Hepatocyte (in vitro differentiated cells): ENCODE measurements at regions not wholly inside any gene's neighbourhood (a gene's known extent, or its start where the extent isn't known, plus 50 kb on each side); places are given as distances from the start of the nearest gene placed in this dataset.

ENCODE experiments used
- DNase-seq: peaks from one replicate; pipeline ENCODE4 v3.0.0-alpha.2; 2016; ENCODE audit warnings: low spot score
- H2AFZ ChIP-seq: fragments of 200-600 bp; sonication (generic); 2 replicates; pipeline ENCODE4 v1.6.0; 2016; ENCODE audit warnings: antibody characterized with exemption, mild to moderate bottlenecking
- H3K27ac ChIP-seq: fragments of 200-600 bp; sonication (generic); 2 replicates; pipeline ENCODE4 v1.5.1; 2016; ENCODE audit warnings: mild to moderate bottlenecking
- H3K27me3 ChIP-seq: fragments of 200-600 bp; sonication (generic); 2 replicates; pipeline ENCODE4 v1.6.1; 2016
- H3K36me3 ChIP-seq: fragments of 200-600 bp; sonication (generic); replicated peaks from 2 replicates; pipeline ENCODE4 v1.5.1; 2016; ENCODE audit warnings: low read depth; ENCODE audit not compliant: insufficient read depth
- H3K4me1 ChIP-seq: fragments of 200-600 bp; sonication (generic); 2 replicates; pipeline ENCODE4 v1.5.1; 2016; ENCODE audit warnings: mild to moderate bottlenecking, moderate library complexity; ENCODE audit not compliant: insufficient read depth
- H3K4me2 ChIP-seq: fragments of 200-600 bp; sonication (generic); 2 replicates; pipeline ENCODE4 v1.6.0; 2016
- H3K4me3 ChIP-seq: fragments of 200-600 bp; sonication (generic); 2 replicates; pipeline ENCODE4 v1.5.1; 2016; ENCODE audit warnings: mild to moderate bottlenecking
- H3K79me2 ChIP-seq: fragments of 200-600 bp; sonication (generic); 2 replicates; pipeline ENCODE4 v1.6.0; 2017; ENCODE audit warnings: mild to moderate bottlenecking
- H3K9me2 ChIP-seq: fragments of 200-600 bp; sonication (generic); replicated peaks from 2 replicates; pipeline ENCODE4 v1.6.0; 2017; ENCODE audit warnings: mild to moderate bottlenecking; ENCODE audit not compliant: insufficient read depth
- H3K9me3 ChIP-seq: fragments of 200-600 bp; sonication (generic); 2 replicates; pipeline ENCODE4 v1.5.1; 2016; ENCODE audit warnings: low read depth, mild to moderate bottlenecking
- H4K20me1 ChIP-seq: fragments of 200-600 bp; sonication (generic); 2 replicates; pipeline ENCODE4 v1.6.0; 2016; ENCODE audit warnings: mild to moderate bottlenecking; ENCODE audit not compliant: insufficient read depth, poor library complexity, severe bottlenecking
- EZH2 ChIP-seq: fragments of 200-600 bp; sonication (generic); IDR thresholded peaks from 2 replicates; pipeline ENCODE4 v1.6.1; 2016; ENCODE audit warnings: antibody characterized with exemption, mild to moderate bottlenecking, borderline replicate concordance
- EZH2phosphoT487 ChIP-seq: fragments of 200-600 bp; sonication (generic); IDR thresholded peaks from one replicate; pipeline ENCODE4 v1.6.1; 2018; ENCODE audit warnings: antibody characterized with exemption, mild to moderate bottlenecking, low read depth, moderate library complexity; ENCODE audit not compliant: unreplicated experiment, severe bottlenecking
- WGBS: methylation state at CpG from one replicate; pipeline ENCODE4 v1.1.6; 2016; ENCODE audit warnings: low lambda C conversion rate; ENCODE audit errors: missing lambda C conversion rate; 5-methylcytosine and 5-hydroxymethylcytosine counted together
- TF ChIP-seq, protein P1 (sequence below): fragments of 200-600 bp; sonication (generic); IDR thresholded peaks from 2 replicates; pipeline ENCODE4 v1.5.1; 2016; ENCODE audit warnings: antibody characterized with exemption, mild to moderate bottlenecking; ENCODE audit not compliant: poor library complexity

DNA sequence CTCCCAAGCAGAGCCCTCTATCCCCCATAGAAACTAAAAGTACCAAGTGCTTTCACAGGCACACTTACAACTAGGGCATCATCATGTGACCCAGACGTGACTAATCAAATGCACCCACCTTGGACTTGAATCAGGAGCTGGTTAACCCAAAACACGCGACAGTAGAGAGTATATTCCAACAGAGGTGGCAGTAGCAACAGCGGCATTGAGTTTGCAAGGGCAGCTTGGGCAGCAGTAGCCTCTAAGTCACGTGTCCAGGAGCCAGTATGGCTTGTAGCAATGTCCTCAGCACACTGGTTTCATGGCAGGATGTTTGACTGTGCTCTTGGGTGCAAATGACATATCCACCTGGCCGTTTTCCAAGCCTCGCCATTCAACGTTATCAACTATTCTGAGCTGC is 73.4 kb upstream of the DNAH5 start:
- H3K79me2 ChIP-seq, result no peaks in the 10 kb centered on the region
- H3K9me3 ChIP-seq, result no peaks in the 10 kb centered on the region
- no peak overlapping the region for H2AFZ ChIP-seq
- H3K4me1 ChIP-seq, result no peaks in the 10 kb centered on the region
- no peaks in the 10 kb centered on the region for H4K20me1 ChIP-seq
- no peaks in the 10 kb centered on the region for H3K9me2 ChIP-seq
- no peak overlapping the region for H3K27ac ChIP-seq
- DNase-seq, result no peak
- H3K36me3 ChIP-seq, result no peaks in the 10 kb centered on the region
- no peak overlapping the region for H3K4me2 ChIP-seq
- WGBS, result 82% methylated on average over 8 of the region's 8 CpGs
- H3K4me3 ChIP-seq, result no peak overlapping the region
- TF ChIP-seq, protein P1, sequence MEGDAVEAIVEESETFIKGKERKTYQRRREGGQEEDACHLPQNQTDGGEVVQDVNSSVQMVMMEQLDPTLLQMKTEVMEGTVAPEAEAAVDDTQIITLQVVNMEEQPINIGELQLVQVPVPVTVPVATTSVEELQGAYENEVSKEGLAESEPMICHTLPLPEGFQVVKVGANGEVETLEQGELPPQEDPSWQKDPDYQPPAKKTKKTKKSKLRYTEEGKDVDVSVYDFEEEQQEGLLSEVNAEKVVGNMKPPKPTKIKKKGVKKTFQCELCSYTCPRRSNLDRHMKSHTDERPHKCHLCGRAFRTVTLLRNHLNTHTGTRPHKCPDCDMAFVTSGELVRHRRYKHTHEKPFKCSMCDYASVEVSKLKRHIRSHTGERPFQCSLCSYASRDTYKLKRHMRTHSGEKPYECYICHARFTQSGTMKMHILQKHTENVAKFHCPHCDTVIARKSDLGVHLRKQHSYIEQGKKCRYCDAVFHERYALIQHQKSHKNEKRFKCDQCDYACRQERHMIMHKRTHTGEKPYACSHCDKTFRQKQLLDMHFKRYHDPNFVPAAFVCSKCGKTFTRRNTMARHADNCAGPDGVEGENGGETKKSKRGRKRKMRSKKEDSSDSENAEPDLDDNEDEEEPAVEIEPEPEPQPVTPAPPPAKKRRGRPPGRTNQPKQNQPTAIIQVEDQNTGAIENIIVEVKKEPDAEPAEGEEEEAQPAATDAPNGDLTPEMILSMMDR, result no peak
- TF ChIP-seq EZH2 (no peak), EZH2phosphoT487 (no peak)
- no peaks in the 10 kb centered on the region for H3K27me3 ChIP-seq

DNA sequence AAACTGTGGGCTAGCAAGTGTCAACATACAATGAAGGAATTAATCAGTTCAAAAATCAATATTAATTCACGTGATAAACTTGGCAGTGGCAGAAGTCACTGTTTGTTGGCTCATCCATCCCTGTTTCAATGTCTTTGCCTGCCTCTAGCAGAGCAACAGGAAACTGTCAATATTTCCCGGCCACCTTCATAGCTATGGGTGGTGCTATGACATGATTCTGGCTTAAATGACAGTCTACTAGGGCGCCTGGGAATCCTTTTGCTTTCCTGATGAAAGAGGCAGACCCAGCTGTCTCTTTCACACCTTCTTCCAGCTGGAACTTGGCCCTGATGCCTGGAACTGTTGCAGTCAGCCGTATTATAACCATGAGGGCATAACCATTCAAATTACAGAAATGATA is 72.1 kb upstream of the DNAH5 start:
- no peaks in the 10 kb centered on the region for H3K9me3 ChIP-seq
- no peaks in the 10 kb centered on the region for H3K9me2 ChIP-seq
- H3K27ac ChIP-seq, result no peak overlapping the region
- no peaks in the 10 kb centered on the region for H3K36me3 ChIP-seq
- no peak overlapping the region for H2AFZ ChIP-seq
- H3K4me2 ChIP-seq, result no peak overlapping the region
- no peaks in the 10 kb centered on the region for H3K79me2 ChIP-seq
- H3K4me3 ChIP-seq, result no peak overlapping the region
- TF ChIP-seq, protein P1, result no peak
- TF ChIP-seq EZH2 (no peak), EZH2phosphoT487 (no peak)
- H3K27me3 ChIP-seq, result no peaks in the 10 kb centered on the region
- no peak for DNase-seq
- WGBS, result 56% methylated on average over 4 of the region's 4 CpGs
- no peaks in the 10 kb centered on the region for H4K20me1 ChIP-seq
- H3K4me1 ChIP-seq, result no peaks in the 10 kb centered on the region

DNA sequence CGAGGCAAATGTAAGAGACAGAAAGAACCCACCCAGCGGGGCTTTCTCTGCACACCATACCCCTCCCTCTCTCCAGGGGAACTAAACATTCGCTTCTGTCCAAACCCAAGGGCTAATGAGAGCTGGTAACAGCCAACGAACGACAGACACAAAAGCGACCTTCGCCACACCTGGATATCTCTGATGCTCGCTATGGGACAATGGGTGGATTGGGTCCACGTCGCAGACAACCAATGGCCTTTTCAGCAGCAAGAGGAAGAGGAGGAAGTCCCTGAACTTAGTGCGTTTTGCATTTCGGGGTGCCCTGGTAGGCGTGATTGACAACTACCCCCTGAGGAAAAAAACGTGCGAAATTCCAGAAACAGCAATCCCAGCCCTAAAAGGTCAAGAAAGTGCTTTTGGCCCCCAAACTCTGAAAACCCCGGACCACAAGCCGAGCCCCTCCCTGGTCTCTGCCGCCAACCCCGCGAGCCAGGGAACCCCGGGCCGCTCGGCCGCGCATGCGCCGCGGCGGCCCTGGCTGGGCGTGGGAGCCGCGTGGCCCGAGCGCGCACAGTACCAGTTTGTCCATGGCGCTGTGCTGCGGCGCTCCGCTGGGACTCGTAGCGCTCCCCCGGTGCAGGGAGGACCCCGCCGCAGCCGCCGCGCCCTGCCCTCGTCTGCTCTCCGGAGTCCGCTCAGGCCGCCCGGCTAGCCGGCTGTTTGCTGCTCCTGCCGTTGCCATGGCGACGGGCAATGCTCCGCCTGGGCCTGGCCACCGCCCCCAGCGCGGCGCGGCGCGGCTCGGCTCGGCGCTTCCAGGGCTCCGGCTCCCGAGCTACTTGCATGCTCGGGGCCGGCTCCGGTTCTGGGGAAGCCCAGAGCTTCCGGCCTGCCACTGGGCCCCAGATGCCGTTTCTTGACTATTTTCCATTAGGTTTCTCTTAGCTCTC is 66.9 kb upstream of the DNAH5 start:
- Histone ChIP-seq H3K79me2 (no peaks in the 10 kb centered on the region), H3K4me1 (peaks cover 3% of the 10 kb centered on the region), H3K4me2 (peak overlapping the region; percentile 96), H3K27me3 (no peaks in the 10 kb centered on the region), H4K20me1 (no peaks in the 10 kb centered on the region), H3K36me3 (no peaks in the 10 kb centered on the region), H3K9me3 (no peaks in the 10 kb centered on the region), H3K9me2 (no peaks in the 10 kb centered on the region), H2AFZ (peak overlapping the region; percentile 49), H3K4me3 (peak overlapping the region; percentile 38), H3K27ac (peak overlapping the region; percentile 36)
- peak; percentile 96 for DNase-seq
- under 1% methylated on average over 66 of the region's 74 CpGs for WGBS
- TF ChIP-seq, protein P1, result peak; percentile 13
- TF ChIP-seq EZH2phosphoT487 (no peak), EZH2 (peak; percentile 22)
